Stimulated activated CD8-positive, alpha-beta memory T cell treated with anti-CD3 and anti-CD28 coated beads, Interleukin-7, amount 100 ng/mL, for 24 hours (primary cell): ENCODE measurements at regions not wholly inside any gene's neighbourhood (a gene's known extent, or its start where the extent isn't known, plus 50 kb on each side); places are given as distances from the start of the nearest gene placed in this dataset.

ENCODE experiments used
- DNase-seq: peaks from one replicate; pipeline ENCODE4 v3.0.0-alpha.2; 2020; ENCODE audit warnings: low read depth

GRCh38 chr7:35450456-35451214 lies 196.7 kb upstream of the TBX20 start:
- no peak for DNase-seq

GRCh38 chr7:35448486-35448885 lies 194.6 kb upstream of the TBX20 start:
- DNase-seq = no peak

GRCh38 chr7:35446091-35446490 lies 192.2 kb upstream of the TBX20 start:
- DNase-seq = no peak

GRCh38 chr7:35437619-35438275 lies 183.8 kb upstream of the TBX20 start:
- DNase-seq = no peak

- DNase-seq = no peak
Measured at GRCh38 chr7:35436452-35436851, 182.6 kb upstream of the TBX20 start.

GRCh38 chr7:35430547-35431153 lies 176.8 kb upstream of the TBX20 start:
- no peak for DNase-seq

- peak; percentile 8 for DNase-seq
Measured at GRCh38 chr7:35424869-35425495, 171.1 kb upstream of the TBX20 start.

GRCh38 chr7:35424440-35424839 lies 170.5 kb upstream of the TBX20 start:
- DNase-seq = no peak

GRCh38 chr7:35422715-35423114 lies 168.8 kb upstream of the TBX20 start:
- DNase-seq = no peak

- no peak for DNase-seq
Measured at GRCh38 chr7:35420656-35421055, 166.8 kb upstream of the TBX20 start.

- DNase-seq = no peak
Measured at GRCh38 chr7:35419391-35419755, 165.5 kb upstream of the TBX20 start.

GRCh38 chr7:35418716-35419390 lies 165.0 kb upstream of the TBX20 start:
- DNase-seq = no peak

GRCh38 chr7:35416568-35416967 lies 162.7 kb upstream of the TBX20 start:
- DNase-seq = no peak

- DNase-seq = no peak
Measured at GRCh38 chr7:35415411-35415822, 161.5 kb upstream of the TBX20 start.

- DNase-seq = no peak
Measured at GRCh38 chr7:35411331-35411730, 157.4 kb upstream of the TBX20 start.

- DNase-seq = no peak
Measured at GRCh38 chr7:35405461-35405860, 151.6 kb upstream of the TBX20 start.

GRCh38 chr7:35401217-35401879 lies 147.4 kb upstream of the TBX20 start:
- no peak for DNase-seq

GRCh38 chr7:35399840-35400239 lies 145.9 kb upstream of the TBX20 start:
- DNase-seq = no peak

- no peak for DNase-seq
Measured at GRCh38 chr7:35399216-35399615, 145.3 kb upstream of the TBX20 start.

- DNase-seq = no peak
Measured at GRCh38 chr7:35398518-35398917, 144.6 kb upstream of the TBX20 start.

- DNase-seq = no peak
Measured at GRCh38 chr7:35390146-35390545, 136.2 kb upstream of the TBX20 start.

- DNase-seq = no peak
Measured at GRCh38 chr7:35389636-35390035, 135.7 kb upstream of the TBX20 start.
